ENCODE measurements at regions not wholly inside any gene's neighbourhood (a gene's known extent, or its start where the extent isn't known, plus 50 kb on each side); places are given as distances from the start of the nearest gene placed in this dataset.

DNA sequence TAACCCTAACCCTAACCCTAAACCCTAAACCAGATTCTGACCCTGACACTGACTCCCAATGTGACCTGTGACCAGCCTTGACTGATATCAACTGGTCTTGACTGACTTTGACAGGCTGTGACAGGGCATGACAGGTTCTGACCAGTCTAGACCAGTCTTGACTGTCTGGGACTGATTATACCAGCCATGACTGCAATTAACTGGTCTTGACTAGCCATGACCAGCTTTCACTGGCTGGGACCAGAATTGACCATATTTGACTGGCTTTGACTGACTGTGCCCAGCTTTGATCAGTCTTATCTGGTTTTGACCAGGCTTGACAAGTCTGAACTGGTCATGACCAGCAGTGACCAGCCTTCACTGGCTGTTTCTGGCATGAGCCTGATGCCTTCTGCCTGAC lies 95.5 kb downstream of the BMP15 start:
- TF ChIP-seq FOXA1 (IDR thresholded peaks at IDR 0.05), result no peak
- TF ChIP-seq, protein P1, sequence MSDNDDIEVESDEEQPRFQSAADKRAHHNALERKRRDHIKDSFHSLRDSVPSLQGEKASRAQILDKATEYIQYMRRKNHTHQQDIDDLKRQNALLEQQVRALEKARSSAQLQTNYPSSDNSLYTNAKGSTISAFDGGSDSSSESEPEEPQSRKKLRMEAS (IDR thresholded peaks at IDR 0.05), result no peak
- TF ChIP-seq HNF4A (conservative IDR thresholded peaks at IDR 0.05), result no peak
- no peak for TF ChIP-seq HNF4G (IDR thresholded peaks at IDR 0.05)
- TF ChIP-seq, protein P2, sequence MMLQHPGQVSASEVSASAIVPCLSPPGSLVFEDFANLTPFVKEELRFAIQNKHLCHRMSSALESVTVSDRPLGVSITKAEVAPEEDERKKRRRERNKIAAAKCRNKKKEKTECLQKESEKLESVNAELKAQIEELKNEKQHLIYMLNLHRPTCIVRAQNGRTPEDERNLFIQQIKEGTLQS (IDR thresholded peaks at IDR 0.05), result no peak
- TF ChIP-seq SP1 (IDR thresholded peaks at IDR 0.05), result no peak
- no peak for TF ChIP-seq TAF1 (conservative IDR thresholded peaks at IDR 0.05)
- no peak for TF ChIP-seq YY1 (IDR thresholded peaks at IDR 0.05)
- no peak for TF ChIP-seq EGR1 (IDR thresholded peaks at IDR 0.05; ENCODE audit: low read depth in 2 of 2)
- TF ChIP-seq RXRA (IDR thresholded peaks at IDR 0.05), result no peak
- TF ChIP-seq, protein P3, sequence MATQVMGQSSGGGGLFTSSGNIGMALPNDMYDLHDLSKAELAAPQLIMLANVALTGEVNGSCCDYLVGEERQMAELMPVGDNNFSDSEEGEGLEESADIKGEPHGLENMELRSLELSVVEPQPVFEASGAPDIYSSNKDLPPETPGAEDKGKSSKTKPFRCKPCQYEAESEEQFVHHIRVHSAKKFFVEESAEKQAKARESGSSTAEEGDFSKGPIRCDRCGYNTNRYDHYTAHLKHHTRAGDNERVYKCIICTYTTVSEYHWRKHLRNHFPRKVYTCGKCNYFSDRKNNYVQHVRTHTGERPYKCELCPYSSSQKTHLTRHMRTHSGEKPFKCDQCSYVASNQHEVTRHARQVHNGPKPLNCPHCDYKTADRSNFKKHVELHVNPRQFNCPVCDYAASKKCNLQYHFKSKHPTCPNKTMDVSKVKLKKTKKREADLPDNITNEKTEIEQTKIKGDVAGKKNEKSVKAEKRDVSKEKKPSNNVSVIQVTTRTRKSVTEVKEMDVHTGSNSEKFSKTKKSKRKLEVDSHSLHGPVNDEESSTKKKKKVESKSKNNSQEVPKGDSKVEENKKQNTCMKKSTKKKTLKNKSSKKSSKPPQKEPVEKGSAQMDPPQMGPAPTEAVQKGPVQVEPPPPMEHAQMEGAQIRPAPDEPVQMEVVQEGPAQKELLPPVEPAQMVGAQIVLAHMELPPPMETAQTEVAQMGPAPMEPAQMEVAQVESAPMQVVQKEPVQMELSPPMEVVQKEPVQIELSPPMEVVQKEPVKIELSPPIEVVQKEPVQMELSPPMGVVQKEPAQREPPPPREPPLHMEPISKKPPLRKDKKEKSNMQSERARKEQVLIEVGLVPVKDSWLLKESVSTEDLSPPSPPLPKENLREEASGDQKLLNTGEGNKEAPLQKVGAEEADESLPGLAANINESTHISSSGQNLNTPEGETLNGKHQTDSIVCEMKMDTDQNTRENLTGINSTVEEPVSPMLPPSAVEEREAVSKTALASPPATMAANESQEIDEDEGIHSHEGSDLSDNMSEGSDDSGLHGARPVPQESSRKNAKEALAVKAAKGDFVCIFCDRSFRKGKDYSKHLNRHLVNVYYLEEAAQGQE (IDR thresholded peaks at IDR 0.05), result no peak
- TF ChIP-seq FOXA2 (IDR thresholded peaks at IDR 0.05), result no peak
- TF ChIP-seq, protein P4, sequence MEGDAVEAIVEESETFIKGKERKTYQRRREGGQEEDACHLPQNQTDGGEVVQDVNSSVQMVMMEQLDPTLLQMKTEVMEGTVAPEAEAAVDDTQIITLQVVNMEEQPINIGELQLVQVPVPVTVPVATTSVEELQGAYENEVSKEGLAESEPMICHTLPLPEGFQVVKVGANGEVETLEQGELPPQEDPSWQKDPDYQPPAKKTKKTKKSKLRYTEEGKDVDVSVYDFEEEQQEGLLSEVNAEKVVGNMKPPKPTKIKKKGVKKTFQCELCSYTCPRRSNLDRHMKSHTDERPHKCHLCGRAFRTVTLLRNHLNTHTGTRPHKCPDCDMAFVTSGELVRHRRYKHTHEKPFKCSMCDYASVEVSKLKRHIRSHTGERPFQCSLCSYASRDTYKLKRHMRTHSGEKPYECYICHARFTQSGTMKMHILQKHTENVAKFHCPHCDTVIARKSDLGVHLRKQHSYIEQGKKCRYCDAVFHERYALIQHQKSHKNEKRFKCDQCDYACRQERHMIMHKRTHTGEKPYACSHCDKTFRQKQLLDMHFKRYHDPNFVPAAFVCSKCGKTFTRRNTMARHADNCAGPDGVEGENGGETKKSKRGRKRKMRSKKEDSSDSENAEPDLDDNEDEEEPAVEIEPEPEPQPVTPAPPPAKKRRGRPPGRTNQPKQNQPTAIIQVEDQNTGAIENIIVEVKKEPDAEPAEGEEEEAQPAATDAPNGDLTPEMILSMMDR (IDR thresholded peaks at IDR 0.05; ENCODE audit: low read depth, low read length, missing input control), result no peak
- no peak for TF ChIP-seq RAD21 (IDR thresholded peaks at IDR 0.05)
- no peak for TF ChIP-seq GABPA (IDR thresholded peaks at IDR 0.05 in 1 of 2, conservative IDR thresholded peaks at IDR 0.05 in 1 of 2)
- TF ChIP-seq, protein P5, sequence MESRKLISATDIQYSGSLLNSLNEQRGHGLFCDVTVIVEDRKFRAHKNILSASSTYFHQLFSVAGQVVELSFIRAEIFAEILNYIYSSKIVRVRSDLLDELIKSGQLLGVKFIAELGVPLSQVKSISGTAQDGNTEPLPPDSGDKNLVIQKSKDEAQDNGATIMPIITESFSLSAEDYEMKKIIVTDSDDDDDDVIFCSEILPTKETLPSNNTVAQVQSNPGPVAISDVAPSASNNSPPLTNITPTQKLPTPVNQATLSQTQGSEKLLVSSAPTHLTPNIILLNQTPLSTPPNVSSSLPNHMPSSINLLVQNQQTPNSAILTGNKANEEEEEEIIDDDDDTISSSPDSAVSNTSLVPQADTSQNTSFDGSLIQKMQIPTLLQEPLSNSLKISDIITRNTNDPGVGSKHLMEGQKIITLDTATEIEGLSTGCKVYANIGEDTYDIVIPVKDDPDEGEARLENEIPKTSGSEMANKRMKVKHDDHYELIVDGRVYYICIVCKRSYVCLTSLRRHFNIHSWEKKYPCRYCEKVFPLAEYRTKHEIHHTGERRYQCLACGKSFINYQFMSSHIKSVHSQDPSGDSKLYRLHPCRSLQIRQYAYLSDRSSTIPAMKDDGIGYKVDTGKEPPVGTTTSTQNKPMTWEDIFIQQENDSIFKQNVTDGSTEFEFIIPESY (IDR thresholded peaks at IDR 0.05), result no peak
- no peak for DNase-seq (ENCODE audit: low spot score)
- Histone ChIP-seq H3K27ac (ENCODE audit: low read depth in 1 of 2, low read length in 2 of 2) (no peak overlapping the region), H3K36me3 (ENCODE audit: control insufficient read depth in 4 of 4, insufficient read depth in 3 of 4, low read depth in 1 of 4, low read length in 3 of 4) (no peaks in the 10 kb centered on the region), H3K4me3 (ENCODE audit: low read depth in 1 of 3, low read length in 3 of 3) (no peak overlapping the region), H3K27me3 (ENCODE audit: control insufficient read depth in 4 of 4, insufficient read depth in 4 of 4, low read length in 3 of 4) (peaks cover 0 to 2% (median 0%) of the 10 kb centered on the region in 4 donors), H3K9me3 (ENCODE audit: control insufficient read depth in 4 of 4, low read length in 3 of 4) (no peaks in the 10 kb centered on the region), H3K9ac (ENCODE audit: low read depth in 1 of 2, low read length in 2 of 2) (no peak overlapping the region), H3K4me1 (ENCODE audit: control insufficient read depth in 4 of 4, insufficient read depth in 4 of 4, low read length in 3 of 4) (no peaks in the 10 kb centered on the region)
